ENCODE measurements at regions not wholly inside any gene's neighbourhood (a gene's known extent, or its start where the extent isn't known, plus 50 kb on each side); places are given as distances from the start of the nearest gene placed in this dataset.
"Not testable (repeated sequence)": the region's sequence is repeated elsewhere in the genome, so short reads cannot be mapped to it uniquely, and the experiment has no call there.

DNA sequence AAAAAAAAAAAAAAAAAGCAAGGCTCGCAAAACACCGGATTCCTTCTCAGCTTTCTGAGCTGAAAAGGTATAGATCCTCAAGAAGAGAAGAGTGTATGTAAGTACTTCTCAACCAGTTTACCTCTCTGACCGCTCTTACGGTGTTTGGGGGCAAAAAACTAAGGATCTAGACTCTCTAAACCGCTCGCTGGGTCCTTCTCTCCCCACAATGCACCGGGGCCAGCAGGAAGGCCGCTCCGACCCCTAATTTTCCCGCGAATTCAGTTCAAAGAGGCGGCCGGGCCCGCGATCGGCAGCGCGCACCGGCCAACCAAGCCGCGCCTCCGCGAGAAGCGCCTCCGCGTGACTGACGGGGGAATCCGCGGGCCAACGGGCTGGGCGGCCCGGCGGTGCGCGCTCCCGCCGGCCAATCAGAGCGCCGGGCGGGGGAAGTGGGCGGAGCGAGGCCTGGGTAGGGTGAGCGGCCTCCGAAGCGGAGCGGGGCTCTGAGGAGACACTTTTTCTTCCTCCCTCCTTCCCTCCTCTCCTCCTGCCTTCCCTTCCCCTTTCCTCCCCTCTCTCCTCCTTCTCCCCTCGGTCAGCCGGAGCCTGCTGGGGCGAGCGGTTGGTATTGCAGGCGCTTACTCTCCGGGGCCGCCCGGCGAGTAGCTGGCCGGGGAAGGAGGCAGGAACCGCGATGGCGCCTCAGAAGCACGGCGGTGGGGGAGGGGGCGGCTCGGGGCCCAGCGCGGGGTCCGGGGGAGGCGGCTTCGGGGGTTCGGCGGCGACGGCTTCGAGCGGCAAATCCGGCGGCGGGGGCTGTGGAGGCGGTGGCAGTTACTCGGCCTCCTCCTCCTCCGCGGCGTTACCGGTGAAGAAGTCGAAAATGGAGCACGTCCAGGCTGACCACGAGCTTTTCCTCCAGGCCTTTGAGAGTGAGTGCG, 93.0 kb downstream of the CRLF3 start:
- FAIRE-seq, result not testable (repeated sequence)

GRCh38 chr17:30730837-30731209, 93.7 kb downstream of the CRLF3 start:
- FAIRE-seq, result not testable (repeated sequence)

DNA sequence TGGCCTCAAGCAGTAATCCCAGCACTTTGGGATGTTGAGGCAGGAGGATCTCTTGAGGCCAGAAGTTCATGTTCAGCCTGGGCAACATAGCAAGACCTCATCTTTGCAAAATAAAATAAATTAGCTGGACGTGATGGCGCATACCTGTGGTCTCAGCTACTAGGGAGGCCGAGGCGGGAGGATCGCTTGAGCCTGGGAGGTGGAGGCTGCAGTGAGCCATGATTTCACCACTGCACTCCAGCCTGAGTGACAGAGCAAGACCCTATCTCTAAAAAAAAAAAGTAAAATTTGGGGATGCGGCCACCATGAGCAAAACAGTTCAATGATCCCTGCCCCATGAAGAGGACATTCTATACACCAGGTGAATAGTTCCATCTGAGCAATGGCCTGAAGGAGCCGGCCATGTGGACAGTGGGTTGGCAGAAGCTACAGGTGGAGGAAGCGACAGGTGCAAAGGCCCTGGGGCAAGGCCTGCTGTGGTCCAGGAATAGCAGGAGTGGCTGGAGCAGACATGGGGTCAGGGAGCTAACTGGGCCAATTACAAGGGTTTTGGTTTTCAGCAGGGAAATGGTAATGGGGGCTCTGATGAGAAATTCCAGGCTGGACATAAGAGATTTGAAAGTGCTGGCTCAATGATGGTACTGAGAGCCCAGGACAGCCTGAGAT, 94.2 kb downstream of the CRLF3 start:
- not testable (repeated sequence) for FAIRE-seq

DNA sequence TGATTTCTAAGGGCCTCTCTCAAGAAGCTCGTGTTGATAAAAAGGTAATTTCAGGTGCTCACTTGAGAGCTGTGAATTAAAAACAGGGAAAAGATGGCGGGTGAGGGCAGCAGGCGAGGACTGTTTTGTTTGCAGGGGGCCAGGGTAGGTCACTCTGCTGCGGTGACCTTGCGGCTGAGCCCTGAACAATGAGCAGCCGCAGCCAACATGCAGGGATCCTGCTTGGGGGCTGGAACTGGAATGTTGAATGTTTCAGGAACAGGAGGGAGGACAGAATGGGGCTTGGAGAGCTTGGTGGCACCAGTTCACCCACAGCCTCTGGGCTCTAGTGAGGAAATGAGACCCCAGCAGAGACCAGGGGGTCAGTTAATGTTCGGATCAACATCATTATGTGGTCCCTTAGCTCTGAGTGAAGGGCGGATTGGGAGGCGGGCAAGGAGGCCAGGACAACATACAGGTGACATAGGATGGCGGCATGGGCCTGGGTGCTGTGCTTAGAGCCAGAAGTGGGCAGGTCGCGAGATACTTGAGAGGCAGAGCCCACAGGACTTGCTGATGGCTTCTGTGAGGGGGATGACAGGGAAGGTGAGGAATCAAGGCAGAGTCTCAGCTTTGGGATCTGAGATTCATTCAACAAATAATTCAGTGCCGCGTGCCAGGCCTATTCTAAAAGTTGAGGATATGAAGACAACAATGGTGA, 94.9 kb downstream of the CRLF3 start:
- not testable (repeated sequence) for FAIRE-seq

DNA sequence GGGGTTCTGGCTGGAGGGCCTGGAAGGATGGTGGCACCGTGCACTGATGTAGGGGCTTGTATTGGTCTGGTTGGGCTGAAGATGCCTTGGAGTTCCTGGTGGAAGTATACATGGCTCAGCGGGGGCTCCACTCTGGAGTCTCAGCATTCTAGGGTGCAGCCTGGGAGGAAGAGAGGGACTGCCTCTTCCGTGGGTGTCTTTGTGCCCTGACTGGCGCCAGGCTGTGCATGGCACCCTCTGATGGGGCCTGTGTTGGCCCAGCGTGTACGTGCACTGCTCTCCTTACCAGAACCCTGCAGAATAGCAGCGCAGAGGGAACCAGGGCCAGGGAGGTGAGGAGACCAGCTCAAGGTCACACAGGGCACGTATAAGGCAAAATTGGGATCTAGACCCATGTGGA, 97.0 kb downstream of the CRLF3 start:
- FAIRE-seq, result not testable (repeated sequence)

- FAIRE-seq, result not testable (repeated sequence)
Measured at GRCh38 chr17:30726734-30727133, 97.8 kb downstream of the CRLF3 start.

DNA sequence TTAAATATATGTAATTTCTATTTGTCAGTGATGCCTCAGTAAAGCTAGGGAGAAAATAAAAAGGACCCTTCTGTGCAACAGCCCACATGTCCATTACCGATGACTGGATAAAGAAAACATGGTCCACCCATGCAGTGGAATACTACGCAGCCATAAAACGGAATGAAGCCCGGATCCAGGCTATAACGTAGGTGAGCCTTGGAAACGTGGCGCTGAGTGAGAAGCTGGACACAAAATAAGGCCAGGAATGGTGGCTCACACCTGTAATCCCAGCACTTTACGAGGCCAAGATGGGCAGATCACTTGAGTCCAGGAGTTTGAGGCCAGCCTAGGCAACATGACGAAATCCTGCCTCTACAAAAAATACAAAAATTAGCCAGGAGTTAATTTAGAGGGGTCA, 98.2 kb downstream of the CRLF3 start:
- not testable (repeated sequence) for FAIRE-seq

DNA sequence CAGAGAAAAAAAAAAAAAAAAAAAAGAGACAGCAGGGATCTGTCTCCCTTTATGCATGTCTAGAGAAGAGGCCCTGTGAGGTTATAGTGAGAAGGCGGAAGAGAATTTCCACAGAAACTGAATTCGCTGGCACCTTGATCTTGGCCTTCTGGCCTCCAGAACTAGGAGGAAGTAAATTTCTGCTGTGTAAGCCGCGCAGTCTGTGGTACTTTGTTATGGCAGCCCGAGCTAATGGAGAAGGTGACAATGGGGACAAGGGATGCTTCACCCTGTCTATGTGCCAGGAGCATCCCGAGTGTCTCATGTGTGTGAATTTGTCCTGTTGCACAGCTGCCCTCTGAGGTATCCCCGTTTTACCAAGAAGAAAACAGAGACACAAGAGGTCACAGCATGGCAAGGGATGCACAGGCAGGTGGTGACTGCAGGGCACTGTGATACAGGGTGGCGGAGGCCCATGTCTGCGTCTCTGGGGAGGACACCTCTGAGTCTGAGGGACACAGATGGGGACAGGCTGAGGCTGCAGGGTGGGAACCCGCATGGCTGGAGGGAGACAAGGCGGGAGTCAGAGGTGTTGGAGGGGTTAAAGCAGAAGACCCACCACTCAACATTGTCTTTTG, 100.3 kb downstream of the CRLF3 start:
- not testable (repeated sequence) for FAIRE-seq

- not testable (repeated sequence) for FAIRE-seq
Measured at GRCh38 chr17:30722114-30722780, 102.2 kb downstream of the CRLF3 start.

DNA sequence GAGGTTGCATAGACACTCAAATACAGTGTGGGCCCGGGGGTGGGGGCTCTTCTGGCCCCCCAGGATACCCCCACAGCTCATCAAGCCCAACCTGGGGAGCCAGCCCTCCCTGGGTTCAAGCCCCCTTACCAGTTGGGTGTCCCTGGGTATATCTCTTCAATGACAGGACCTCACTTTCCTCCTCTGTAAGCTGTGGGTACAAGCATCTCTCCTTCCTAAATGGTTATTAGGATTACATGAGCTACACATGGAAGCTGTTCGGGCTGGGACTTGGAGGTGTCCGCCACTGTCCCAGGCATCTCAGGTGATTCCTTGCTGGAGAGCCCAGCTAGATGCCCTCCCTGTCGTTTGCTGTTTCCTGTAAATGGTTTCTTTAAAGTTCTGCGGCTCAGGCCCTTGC, 103.5 kb downstream of the CRLF3 start:
- FAIRE-seq, result not testable (repeated sequence)

DNA sequence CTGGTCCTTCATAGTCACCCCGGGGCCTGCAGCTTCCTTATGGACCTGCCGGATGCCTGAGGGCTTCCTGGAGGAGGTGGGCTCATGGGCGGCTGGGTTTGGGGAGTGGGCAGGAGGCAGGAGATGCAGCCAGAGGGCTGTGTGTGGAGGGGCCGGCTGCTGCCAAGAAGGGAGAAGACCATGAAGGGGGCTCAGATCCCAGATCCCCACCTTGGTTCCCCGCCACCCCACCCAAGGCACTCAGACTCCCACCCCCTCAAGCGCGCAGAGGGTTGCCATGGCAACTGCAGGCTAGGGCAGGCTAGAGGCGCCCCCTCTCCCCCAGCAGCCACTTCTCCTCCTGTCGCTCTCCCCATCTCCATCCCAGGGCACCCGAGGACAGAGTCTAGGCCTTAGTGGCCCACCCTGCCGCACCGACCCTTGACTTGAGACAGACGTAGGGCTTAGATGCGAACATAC, 104.5 kb downstream of the CRLF3 start:
- FAIRE-seq, result no peak

GRCh38 chr17:30719131-30719973, 105.1 kb downstream of the CRLF3 start:
- not testable (repeated sequence) for FAIRE-seq

- not testable (repeated sequence) for FAIRE-seq
Measured at GRCh38 chr17:30718691-30719090, 105.8 kb downstream of the CRLF3 start.

DNA sequence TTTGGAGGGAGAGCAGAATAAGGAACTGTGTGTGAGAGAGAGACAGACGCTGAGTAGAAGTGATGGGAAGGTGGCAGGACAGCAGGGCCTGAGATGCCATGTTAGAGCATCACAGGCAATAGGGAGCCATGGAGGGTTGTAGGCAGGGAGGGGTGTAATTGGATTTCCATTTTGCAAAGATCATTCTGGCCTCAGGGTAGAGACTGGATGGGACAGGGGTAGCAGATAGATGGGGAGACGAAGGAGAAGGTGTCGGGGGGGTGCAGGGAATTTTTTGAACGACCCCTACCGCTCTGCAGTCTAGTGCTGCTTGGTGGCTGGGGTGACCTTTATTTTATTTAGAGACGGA, 106.4 kb downstream of the CRLF3 start:
- FAIRE-seq, result not testable (repeated sequence)

DNA sequence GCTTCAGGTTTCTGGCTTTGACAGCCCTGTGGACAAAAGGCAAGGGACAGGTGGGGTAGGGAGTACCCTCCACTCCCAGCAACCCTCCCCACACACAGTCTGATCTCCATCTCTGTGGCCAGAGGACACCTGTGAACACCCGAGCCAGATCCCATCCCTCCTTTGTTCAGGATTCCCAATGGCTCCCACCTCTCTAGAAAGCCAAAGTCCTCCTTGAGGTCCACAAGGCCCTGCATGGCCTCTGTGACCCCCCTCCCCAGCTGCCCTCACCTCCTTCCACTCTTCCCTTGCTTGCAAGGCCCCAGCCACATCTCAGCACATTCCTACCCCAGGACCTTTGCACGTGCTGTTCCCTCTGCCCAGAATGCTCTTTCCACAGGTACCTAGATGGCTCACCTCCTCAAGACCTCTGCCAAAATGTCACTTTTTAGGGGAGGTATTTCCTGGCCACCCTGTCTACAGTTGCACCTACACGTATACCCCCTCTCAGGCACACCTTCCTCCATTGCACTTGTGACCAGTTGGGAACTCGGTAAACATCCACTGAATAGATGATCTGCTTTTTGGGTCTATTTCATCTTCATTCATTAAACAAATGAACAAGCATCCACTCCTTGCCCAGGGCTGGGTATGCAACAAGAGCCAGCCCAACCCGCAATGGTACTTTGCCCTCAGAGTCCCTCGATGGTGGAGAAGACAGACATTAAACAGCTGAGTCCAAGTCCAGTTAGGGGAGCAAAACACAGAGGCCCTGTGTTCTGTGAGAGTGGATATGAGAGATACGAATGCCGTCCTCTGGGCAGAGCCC, 107.0 kb downstream of the CRLF3 start:
- no peak for FAIRE-seq

GRCh38 chr17:30716461-30717290, 107.8 kb downstream of the CRLF3 start:
- no peak for FAIRE-seq

GRCh38 chr17:30714825-30715622, 109.5 kb downstream of the CRLF3 start:
- not testable (repeated sequence) for FAIRE-seq

GRCh38 chr17:30713805-30714204, 110.7 kb downstream of the CRLF3 start:
- FAIRE-seq, result not testable (repeated sequence)

DNA sequence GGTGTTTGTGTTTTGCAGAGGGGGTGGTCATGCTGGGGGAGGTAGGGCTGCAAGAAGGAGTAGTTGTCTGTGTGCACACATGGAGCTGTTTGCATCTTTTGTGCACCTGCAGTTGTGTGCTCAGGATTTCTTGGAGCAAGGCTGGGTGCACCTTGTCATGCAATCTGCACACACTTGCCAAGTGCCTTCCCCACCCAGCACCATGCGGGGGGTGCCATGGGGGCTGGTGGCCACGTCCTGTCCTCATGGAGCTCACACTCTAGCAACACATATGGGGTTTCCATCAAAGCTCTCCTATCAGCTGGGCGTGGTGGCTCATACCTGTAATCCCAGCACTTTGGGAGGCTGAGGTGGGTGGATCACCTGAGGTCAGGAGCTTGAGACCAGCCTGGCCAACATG, 111.6 kb downstream of the CRLF3 start:
- FAIRE-seq, result not testable (repeated sequence)
